SIG-M5 treated with dmso at 0.1 percent for 504 hours (cell line): ENCODE measurements at regions not wholly inside any gene's neighbourhood (a gene's known extent, or its start where the extent isn't known, plus 50 kb on each side); places are given as distances from the start of the nearest gene placed in this dataset.

Experiments
- DNase-seq: peaks from one replicate; lab custom pipeline; 2025; ENCODE audit not compliant: unreplicated experiment; lab: John Stamatoyannopoulos, UW

DNA sequence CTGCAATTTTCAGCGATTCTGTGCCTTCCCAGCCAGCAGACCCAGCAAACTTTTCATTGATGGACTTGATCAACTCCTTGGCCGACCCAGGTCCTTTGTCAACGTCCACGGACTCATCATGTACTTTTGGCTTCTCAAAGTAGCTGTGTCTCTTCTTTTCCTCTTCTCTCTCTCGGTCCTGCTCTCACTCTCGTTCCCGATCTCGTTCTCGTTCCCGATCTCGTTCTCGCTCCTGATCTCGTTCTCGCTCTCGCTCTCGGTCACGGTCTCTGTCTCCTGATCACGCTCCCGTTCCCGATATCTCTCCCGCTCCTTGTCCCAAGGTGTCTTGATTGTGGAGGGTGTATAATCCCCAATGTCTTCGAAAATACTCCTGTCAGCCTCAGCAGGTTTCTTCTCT lies 219.5 kb upstream of the FANCL start:
- no peak for DNase-seq

DNA sequence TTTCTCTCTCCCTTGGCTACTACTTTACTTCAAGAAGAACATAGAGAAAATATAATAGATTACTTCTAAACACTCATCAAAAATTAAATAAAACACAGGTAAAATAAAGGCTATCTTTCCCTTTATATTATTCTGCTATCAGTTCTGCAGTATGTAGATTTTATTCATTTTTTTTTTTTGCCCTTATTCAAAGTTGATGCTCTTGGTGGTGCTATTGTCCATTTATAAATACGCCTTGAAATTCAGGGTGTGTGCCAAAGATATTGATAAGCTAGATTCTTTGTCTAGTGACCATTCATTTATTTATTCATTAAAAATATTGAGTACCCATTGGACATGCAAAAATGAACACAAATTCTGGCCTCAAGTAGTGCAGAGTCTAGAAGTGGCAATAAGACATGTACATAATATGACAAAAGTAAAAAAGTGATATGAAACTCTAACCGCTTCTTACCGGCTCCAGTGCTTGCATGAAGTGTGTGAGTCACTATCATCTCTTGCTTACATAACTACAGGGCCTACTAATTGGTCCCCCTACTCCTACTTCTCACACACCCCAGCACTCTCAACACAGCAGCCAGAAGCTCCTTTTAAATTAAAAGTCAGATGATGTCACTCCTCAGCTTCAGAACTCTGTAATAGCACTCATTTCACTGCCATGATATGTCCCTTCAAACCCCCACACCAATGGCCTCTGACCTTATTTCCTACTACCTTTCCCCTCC lies 208.3 kb upstream of the FANCL start:
- peak; percentile 95 for DNase-seq

DNA sequence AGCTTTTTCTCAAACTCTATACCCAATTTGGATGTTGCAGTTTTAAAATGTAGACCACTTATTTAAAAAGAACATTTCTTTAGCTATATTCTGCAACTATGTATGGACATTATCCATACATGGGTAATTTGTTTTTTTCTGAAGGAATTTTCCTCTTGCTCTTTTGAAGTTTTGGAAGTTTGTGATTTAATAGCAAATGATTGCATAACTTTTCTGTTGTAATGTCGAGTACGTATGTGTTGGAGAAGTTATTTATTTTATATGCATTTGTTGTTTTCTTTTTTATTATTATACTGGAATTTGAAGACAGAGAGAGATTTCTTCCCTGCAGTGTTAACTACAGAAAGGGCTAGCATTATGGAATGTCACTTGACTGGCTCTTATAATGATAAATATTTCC lies 207.7 kb upstream of the FANCL start:
- no peak for DNase-seq

DNA sequence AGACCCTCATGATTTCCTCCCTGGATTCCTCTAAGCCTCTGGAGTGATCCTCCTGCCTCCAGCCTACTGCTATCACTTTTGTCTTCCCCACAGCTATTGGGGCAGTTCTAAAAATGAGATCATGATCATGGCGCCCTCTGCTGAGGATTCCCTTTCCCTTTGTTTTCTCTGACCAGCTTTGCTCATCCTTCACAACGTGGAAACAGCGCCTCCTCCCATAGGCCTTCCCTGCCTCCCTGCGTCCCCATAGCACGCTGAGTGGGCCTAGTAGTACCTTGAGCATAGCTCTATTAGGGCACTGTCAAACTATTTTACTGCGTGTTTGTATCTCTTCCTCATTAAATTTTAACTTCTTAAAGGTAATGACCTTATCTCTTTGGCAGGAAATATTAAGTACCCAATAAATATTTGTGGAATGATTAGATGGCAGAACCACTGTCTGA lies 207.0 kb upstream of the FANCL start:
- DNase-seq, result peak; percentile 65

DNA sequence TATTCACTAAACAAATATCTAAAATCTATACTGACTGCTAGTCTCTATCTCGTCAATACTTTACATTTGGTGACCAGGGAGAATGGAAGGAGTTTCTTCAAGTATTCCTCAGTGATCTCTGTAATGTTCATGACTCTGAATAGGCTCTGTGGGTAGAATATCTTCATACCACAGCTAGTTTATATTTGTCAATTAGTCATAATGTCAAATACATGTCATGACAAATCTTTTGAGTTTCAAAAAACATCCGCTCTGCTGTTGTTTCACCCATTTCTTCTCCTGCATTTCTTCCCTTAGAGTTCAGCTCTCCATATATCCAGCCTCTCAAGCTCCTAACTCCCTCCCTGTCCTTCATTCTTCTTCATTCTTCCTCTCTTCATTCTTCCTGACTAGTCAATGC lies 206.5 kb upstream of the FANCL start:
- no peak for DNase-seq

DNA sequence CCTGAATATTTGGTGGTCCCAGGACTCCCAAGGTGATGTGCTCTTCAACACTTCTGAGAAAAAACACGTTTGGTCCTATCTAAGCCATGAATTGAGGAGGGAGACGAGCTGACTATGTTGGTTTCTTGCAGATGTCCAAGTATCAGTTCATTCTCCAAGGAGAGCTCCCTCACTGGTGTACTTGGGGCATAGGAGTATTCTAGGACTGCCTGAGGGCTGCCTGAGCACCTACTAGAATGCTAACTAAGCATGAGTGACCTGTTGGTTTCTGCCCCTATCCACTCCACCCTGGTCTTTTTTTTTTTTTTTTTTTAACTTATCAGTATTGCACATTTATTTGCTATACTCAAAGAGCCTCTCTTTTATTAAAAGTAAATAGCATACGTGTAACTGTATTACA lies 200.5 kb upstream of the FANCL start:
- no peak for DNase-seq

DNA sequence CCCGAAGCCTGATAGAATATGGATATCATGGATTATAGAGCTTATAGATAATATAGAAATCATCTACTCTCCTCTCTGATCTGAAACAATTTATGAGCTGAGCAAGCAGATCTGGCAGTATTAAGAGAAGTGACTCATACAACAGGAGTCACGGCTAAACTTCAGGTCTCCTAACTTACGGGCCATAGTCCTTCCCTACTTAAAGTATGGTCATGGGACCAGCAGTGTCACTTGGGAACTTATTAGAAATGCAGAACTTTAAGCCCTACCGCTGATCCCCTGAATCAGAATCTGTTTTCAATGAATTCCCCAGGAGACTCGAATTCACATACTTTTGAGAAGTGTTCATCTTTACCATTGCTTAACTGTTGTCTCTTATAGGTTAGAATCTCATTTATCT lies 195.7 kb upstream of the FANCL start:
- no peak for DNase-seq

DNA sequence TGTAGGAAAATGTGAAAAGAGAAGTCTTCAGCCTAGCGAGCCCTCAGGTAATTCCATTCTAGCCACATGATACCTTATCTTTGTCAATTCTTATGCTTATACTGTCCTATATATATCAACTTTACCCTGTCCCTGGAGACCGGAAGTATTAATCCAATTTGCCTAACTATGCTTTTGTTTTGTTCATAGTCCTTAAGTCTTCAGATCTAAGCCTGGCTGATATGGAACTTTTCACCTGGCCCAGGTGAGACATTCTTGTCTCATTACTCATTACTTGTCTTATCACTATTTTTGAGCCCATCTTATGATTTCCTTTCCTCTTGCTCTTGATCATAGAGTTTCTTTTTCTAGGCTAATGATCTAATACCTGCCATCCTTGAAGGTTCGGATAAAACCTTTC lies 194.1 kb upstream of the FANCL start:
- no peak for DNase-seq

DNA sequence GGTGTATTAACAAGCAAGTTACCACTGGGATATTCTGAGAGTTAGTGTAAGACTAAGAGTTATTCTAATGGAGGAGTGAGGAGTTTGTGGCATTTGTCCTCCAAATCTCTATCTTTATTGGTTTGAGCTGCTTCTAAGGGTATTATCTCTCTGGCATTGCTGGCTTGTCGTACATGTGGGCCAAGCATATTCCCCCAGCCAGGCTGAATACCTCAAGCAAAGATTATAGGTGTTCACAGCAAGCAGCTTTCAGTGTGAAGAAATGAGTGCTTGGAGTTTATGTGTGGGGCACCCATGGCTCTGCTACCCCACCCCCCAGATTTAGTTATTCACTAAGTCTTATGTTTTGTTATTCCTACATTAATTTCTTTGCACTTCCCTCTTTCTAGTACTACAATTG lies 193.6 kb upstream of the FANCL start:
- no peak for DNase-seq

DNA sequence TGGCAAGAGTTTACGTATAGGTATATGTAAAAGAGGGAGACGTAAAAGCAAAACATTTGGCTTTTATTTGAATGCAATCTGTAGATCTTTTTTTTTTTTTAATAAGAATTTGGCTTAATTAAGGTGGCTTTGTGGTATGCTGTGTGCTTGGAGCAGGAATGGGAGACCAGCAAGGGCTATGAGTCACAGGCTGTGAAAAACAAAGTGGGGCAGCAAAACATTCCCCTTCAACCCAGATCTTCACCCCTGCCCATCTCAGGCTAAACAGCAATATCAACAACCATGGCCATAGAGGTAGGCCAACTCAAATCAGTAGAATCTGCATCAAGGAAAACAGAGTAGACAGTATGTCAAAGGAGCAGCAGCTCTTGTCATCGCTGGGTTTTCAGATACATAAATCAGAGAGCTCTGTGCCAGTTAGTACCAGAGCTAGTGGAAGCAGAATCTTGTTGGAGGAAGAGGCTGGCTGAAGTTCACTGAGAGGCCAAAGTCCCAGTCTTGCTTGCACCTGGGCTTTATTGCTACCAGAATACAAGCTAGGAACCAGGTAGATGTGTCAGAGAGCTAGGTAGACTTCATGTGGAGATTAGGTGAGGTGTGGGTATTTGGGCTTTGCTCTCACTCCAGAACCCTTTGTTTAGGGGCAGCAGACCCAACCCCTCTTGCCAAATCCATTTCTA lies 191.5 kb upstream of the FANCL start:
- no peak for DNase-seq

DNA sequence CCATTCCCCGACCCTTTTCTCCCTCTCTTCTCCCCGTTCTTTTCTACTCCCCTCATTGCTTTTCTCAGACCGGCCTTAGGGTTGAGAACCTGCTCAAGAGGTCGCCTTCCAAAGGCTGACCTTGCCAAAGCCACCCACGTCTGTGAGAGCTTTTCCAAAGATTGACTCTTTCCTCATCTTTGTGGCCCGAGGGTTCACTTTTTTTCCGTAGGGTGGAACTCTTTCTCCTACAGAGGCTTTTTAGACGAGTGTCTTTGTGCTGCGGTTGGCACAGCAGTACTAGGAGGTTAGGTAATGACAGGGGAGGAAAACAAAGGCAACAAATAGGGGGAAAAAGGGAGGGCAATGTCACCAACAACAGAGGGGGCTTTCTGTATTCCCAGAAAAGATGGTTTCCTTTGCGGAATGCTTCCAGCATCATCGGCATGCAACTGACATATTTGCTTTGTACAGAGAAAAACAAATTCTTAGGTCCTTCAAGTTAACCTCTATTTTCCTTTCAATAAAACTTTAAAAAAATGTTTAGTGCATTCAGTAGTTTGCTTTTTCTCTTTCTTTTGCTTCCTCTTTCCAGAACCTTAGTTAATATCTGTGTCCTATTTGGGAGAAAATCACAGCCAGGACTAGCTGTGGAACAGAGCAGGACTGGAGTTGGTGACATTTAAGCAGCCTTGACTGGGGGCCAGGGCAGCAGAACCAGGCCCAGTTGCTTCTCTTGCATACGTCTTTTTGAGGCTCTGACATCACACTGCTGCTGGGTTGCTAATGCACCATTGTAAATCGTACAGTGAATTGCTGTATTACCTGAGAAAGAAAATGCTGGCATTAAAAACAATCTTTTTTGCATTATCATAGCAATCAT lies 188.1 kb upstream of the FANCL start:
- DNase-seq, result no peak

DNA sequence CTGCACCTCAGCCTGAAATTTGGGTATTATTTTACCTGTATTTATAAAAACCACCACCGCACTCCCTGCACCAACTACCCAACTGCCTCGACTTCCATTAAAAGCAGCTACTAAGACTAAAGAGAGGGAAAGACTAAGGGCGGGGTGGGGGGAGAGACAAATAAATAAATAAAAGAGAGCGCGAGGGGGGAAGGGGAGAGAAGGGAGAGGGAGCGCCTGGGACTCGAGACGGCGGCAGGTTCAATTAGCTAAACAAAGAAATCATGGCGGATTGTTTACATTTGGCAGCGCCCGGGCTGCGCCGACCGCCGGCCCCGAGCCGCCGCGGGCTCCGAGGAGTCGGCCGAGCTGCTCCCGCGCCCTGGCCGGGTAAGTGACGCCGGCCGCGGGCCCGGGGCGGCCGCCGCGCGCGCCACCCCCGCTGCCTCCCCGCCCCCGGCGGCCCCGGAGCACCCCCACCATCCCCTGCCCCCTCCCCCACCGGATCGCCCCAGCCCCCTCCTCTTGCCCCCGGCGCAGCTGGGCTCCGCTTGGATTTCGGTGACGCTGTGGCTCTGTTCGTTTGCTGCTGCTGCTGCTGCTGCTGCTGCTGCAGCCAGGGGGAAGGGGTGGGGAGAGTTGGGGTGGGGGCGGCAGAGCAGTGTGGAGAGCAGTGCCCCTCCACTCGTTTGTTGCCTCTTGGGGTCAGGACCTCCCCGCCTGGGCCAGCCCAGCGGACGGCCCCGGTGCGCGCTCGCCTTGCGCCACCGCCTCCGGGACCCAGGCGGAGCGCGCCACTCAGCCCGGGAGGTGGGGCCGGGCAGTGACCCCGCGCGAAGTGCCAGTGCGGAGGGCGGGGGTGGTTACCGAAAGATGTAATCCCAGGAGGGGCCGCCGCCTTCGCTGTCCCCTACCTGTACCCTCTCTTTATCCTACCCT lies 187.2 kb upstream of the FANCL start:
- no peak for DNase-seq

DNA sequence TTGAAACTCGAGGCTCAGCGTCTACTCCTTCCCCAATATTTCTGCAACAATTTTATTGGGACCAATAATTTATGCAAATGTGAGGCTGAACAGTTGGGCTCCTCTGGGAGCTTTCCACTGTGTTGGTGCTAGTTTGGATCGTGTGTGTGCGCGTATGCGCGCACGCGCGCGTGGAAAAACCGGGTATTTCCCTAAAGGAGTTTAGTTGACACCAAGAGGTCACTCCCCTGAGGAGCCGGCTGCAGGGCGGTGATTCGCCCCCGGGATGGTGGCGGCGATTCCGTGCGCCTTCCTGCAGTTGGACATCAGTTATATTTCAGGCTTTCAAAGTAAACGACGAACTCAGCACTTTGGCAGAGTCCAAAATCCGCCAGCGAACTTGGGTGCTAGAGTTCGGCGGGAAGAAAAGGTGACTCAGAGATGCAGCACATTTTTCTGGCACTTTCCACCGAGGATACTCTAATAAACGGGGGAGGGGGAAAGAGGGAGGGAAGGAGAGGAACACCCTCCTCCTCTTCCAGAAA lies 186.5 kb upstream of the FANCL start:
- no peak for DNase-seq

DNA sequence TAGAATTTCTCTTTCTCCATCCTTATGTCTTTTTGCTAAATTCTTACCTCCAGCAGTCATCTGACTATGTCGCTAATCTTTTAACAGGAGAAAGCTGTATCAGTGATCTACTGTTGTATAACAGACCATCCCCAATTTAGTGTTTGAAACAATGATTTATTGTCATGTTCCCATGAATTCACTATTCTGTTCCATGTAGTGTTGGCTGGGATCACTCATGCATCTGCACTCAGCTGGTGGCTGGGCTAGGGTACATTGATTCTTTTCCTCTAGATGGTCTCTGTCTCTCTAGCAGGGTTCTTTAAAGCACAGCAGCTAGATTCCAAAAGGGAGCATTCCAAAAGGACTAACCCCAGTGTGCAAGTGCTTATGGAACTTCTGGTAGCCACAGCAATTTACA lies 184.2 kb upstream of the FANCL start:
- no peak for DNase-seq

DNA sequence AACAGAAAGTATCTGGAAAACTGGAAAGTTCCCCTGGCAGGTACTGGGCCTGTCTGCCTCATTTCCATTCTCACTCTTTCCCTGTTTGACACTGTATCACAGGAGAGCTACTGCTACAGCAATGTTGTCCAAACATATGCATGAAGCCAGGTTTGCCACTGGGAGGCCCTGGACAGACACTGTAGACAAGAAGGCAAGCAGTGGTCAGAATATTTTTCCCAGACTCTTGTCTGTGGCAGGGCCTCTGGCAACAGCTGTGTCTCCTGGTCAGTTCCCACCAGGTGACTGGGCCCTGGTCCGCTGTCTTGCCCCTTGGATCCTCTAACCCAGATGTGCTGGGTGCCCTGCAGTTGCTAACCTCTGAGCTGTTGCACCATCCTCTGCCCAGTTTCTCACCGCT lies 178.9 kb upstream of the FANCL start:
- DNase-seq, result no peak

DNA sequence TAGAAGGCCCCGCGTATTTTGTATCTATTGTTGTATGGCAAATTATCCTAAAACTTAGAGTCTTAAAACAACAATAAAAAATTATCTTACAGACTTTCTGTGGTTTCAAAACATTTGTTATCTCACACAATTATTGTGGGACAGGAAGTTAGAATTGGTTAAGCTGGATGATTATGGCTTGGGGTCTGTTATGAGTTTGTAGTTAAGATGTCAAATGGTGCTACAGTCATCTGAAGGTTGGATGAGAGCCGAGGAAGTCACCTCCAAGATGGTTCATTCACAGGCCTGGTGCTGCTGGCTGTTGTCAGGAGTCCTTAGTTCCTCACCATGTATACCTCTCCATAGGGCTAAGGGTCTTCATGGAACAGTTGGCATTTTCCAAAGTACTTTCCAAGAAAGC lies 175.6 kb upstream of the FANCL start:
- no peak for DNase-seq

DNA sequence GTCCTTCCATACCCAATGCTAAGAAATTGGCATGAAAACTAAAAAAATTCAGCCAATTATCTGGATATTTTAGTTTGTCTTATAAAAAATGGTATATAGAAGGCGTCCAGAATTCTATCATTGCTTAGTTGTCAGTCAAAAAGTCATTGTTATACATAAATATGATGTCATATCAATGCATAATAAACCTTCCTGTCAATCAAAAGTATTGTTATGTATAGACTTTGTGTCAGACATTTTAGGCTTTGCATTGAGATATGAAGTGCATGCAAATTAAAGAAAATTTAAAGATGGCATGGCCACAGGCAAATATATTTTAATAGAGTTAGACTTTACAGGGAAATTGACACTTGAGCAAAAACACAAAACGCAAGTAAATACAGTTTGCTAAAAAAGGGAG lies 173.4 kb upstream of the FANCL start:
- no peak for DNase-seq

DNA sequence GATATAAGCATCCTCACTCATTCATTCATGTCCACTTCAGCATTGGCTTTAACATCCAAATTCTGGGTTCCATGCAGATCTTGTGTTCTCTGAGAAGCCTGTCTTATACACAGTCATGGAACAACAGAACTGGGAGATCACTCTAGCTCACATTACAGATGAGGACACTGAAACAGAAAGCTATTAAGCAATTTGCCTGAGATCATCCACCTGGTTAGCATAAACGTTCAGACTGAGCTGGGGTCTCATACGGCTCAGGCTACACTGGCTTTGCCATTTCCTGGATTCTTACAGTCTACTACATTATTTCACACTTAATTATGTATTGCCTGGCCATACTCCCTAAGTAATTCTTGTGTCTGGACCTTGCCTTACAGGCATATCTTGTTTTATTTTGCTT lies 169.4 kb upstream of the FANCL start:
- DNase-seq, result no peak

DNA sequence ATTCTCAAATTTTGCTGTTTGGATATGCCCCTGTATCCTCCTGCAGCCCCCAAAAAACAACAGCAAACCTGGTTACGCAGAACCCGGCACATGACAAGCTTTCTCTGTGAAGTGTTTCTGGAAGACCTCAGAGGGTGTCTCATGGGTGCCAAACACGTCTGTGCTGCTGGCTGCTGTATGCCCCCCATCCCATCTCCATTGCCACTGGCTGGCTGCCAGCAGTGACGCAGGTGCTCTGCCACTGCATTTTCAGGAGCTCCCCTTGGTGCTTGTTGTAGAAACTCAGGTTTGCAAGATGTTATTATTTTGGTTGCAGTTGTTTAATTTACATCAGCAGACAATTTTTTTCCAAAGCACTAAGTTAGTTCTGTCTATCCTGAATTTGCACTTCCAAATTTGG lies 166.4 kb upstream of the FANCL start:
- no peak for DNase-seq

DNA sequence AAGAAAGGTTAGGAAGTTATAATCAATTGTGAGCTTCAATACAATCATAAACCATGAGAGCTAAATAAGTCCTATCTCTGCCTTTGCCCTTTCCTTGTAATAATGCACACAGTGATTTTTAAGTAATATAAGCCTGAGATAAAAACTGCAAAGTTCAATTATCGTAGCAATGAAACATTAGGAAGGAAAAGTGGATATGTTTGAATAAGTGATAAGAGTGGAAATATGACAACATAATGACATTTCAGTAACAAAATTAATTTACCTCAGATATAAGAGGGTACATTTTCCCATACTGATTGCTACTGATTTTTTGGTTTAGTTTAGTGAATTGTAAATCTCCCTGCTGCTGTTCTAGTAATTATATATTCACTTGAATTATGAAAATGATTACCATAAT lies 164.2 kb upstream of the FANCL start:
- DNase-seq, result no peak

DNA sequence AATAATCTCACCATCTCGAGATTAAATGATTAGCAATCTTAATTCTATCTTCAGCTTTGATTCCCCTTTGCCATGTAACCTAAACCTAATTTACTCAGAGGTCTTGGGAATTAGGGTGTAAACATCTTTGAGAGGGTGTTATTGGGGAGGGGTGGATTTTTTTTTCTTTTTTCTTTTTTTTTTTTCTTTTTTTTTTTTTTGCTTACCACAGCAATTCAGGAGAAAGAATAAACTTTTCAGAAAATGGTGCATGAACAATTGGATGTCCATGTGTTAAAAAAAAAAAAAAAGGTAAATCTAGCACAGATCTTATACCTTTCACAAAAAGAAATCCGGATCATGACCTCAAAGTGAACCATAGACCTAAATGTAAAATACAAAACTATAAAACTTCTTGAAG lies 160.8 kb upstream of the FANCL start:
- no peak for DNase-seq
